ENCODE measurements at regions not wholly inside any gene's neighbourhood (a gene's known extent, or its start where the extent isn't known, plus 50 kb on each side); places are given as distances from the start of the nearest gene placed in this dataset.

DNA sequence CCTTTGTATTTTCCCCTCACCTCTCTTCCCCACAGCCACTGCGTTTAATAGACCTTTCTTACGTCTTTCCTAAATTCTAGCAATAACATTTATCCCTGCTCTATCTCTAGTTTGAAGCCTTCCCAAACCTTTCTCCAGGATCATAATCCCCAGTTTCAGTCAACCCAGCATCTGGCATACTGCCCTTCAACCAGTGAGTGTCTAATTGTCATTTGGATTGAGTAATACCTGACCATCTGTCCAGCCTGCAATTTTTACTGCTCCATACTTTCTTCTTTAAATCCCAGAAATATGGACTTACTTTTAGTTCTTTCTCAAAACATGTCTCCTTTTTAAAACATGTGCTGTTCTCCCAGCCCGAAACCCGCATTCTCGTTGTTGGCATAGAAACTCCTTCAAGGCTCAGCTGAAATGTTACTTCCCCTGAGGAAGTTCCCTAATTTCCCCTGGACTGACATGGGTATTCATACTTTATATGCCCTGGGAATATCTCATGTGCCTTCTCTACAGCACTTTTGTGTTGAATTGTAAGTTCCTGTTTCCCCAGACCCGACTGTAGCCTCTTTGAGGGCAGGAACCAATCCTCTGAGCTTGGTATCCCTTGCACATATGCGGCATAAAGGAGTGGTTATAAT lies 65.1 kb upstream of the ETV6 start:
- TF ChIP-seq, protein P1, sequence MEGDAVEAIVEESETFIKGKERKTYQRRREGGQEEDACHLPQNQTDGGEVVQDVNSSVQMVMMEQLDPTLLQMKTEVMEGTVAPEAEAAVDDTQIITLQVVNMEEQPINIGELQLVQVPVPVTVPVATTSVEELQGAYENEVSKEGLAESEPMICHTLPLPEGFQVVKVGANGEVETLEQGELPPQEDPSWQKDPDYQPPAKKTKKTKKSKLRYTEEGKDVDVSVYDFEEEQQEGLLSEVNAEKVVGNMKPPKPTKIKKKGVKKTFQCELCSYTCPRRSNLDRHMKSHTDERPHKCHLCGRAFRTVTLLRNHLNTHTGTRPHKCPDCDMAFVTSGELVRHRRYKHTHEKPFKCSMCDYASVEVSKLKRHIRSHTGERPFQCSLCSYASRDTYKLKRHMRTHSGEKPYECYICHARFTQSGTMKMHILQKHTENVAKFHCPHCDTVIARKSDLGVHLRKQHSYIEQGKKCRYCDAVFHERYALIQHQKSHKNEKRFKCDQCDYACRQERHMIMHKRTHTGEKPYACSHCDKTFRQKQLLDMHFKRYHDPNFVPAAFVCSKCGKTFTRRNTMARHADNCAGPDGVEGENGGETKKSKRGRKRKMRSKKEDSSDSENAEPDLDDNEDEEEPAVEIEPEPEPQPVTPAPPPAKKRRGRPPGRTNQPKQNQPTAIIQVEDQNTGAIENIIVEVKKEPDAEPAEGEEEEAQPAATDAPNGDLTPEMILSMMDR (IDR thresholded peaks at IDR 0.05): no peak
- TF ChIP-seq POLR2A (IDR thresholded peaks at IDR 0.05; ENCODE audit: low read depth) (no peak), POLR2AphosphoS5 (IDR thresholded peaks at IDR 0.05) (no peak)
